Liver (tissue), 8 donors: ENCODE measurements at regions not wholly inside any gene's neighbourhood (a gene's known extent, or its start where the extent isn't known, plus 50 kb on each side); places are given as distances from the start of the nearest gene placed in this dataset.
A peak's percentile ranks its signal among the peaks of the same experiment; 100 is the strongest.

Experiments used
- DNase-seq: peaks from one replicate; pipeline ENCODE4 v3.0.0-alpha.2; 2017; ENCODE audit warnings: low spot score
- H3K27ac ChIP-seq, 2 donors: one replicate each; pipeline ENCODE4 v1.7.0; 2013; ENCODE audit warnings: inconsistent platforms in 2 of 2, low read length in 2 of 2, control low read depth in 1 of 2, low read depth in 1 of 2, mild to moderate bottlenecking in 1 of 2
- H3K27me3 ChIP-seq, 4 donors: one replicate each; pipeline versions ENCODE4 v1.6.1 to v1.7.0; 2013; ENCODE audit warnings: low read length in 3 of 4, inconsistent platforms in 1 of 4, mild to moderate bottlenecking in 1 of 4, moderate library complexity in 1 of 4; ENCODE audit not compliant: control insufficient read depth in 4 of 4, insufficient read depth in 4 of 4
- H3K36me3 ChIP-seq, 4 donors: one replicate each; pipeline versions ENCODE4 v1.6.1 to v1.7.0; 2013; ENCODE audit warnings: low read length in 3 of 4, mild to moderate bottlenecking in 3 of 4, low read depth in 1 of 4, moderate library complexity in 1 of 4; ENCODE audit not compliant: control insufficient read depth in 4 of 4, insufficient read depth in 3 of 4
- H3K4me1 ChIP-seq, 4 donors: one replicate each; pipeline versions ENCODE4 v1.6.1 to v1.7.0; 2013; ENCODE audit warnings: low read length in 3 of 4, mild to moderate bottlenecking in 3 of 4, moderate library complexity in 1 of 4; ENCODE audit not compliant: control insufficient read depth in 4 of 4, insufficient read depth in 4 of 4
- H3K4me3 ChIP-seq, 3 donors: one replicate each; pipeline versions ENCODE4 v1.6.1 to v1.7.0; 2013; ENCODE audit warnings: low read length in 3 of 3, control low read depth in 1 of 3, low read depth in 1 of 3, mild to moderate bottlenecking in 1 of 3
- H3K9ac ChIP-seq, 2 donors: one replicate each; pipeline ENCODE4 v1.7.0; 2013; ENCODE audit warnings: low read length in 2 of 2, mild to moderate bottlenecking in 2 of 2, moderate library complexity in 2 of 2, control low read depth in 1 of 2, low read depth in 1 of 2
- H3K9me3 ChIP-seq, 4 donors: one replicate each; pipeline versions ENCODE4 v1.6.1 to v1.7.0; 2013; ENCODE audit warnings: low read length in 3 of 4; ENCODE audit not compliant: control insufficient read depth in 4 of 4
- EGR1 ChIP-seq, 2 donors: IDR thresholded peaks; 2 replicates each; pipeline ENCODE4 v1.6.1; 2016 to 2018; ENCODE audit warnings: antibody characterized with exemption in 2 of 2, low read depth in 2 of 2
- FOXA1 ChIP-seq: IDR thresholded peaks from 2 replicates; pipeline ENCODE4 v1.6.1; 2016; ENCODE audit warnings: antibody characterized with exemption
- FOXA2 ChIP-seq: IDR thresholded peaks from 2 replicates; pipeline ENCODE4 v1.6.1; 2016; ENCODE audit warnings: antibody characterized with exemption
- GABPA ChIP-seq, 2 donors: IDR thresholded peaks in 1 of 2; conservative IDR thresholded peaks in 1 of 2; 2 replicates each; pipeline ENCODE4 v1.6.1; 2016; ENCODE audit warnings: antibody characterized with exemption in 2 of 2, mild to moderate bottlenecking in 1 of 2, moderate library complexity in 1 of 2
- HNF4A ChIP-seq, 2 donors: conservative IDR thresholded peaks; 2 replicates each; pipeline ENCODE4 v1.6.1; 2016; ENCODE audit warnings: antibody characterized with exemption in 2 of 2, mild to moderate bottlenecking in 2 of 2
- HNF4G ChIP-seq: IDR thresholded peaks from 2 replicates; pipeline ENCODE4 v1.6.1; 2016; ENCODE audit warnings: antibody characterized with exemption
- JUND ChIP-seq, 2 donors: IDR thresholded peaks; 2 replicates each; pipeline ENCODE4 v1.6.1; 2016; ENCODE audit warnings: antibody characterized with exemption in 2 of 2
- NR2F2 ChIP-seq: IDR thresholded peaks from 2 replicates; pipeline ENCODE4 v1.6.1; 2016; ENCODE audit warnings: antibody characterized with exemption
- RAD21 ChIP-seq, 2 donors: IDR thresholded peaks; 2 replicates each; pipeline ENCODE4 v1.6.1; 2016; ENCODE audit warnings: antibody characterized with exemption in 2 of 2, mild to moderate bottlenecking in 2 of 2
- RXRA ChIP-seq, 2 donors: IDR thresholded peaks; 2 replicates each; pipeline ENCODE4 v1.6.1; 2017 to 2018; ENCODE audit warnings: antibody characterized with exemption in 2 of 2, mild to moderate bottlenecking in 1 of 2
- SP1 ChIP-seq: IDR thresholded peaks from 2 replicates; pipeline ENCODE4 v1.6.1; 2018; ENCODE audit warnings: antibody characterized with exemption, mild to moderate bottlenecking
- TAF1 ChIP-seq: conservative IDR thresholded peaks from 2 replicates; pipeline ENCODE4 v1.6.1; 2016; ENCODE audit warnings: antibody characterized with exemption, mild to moderate bottlenecking
- YY1 ChIP-seq: IDR thresholded peaks from 2 replicates; pipeline ENCODE4 v1.6.1; 2016; ENCODE audit warnings: antibody characterized with exemption, mild to moderate bottlenecking
- WGBS: extraction: QIAGEN DNeasy Blood & Tissue Kit; methylation state at CpG from one replicate; pipeline ENCODE4 v1.1.7; 2013; 5-methylcytosine and 5-hydroxymethylcytosine counted together
- TF ChIP-seq, protein P1 (sequence below): IDR thresholded peaks from 2 replicates; pipeline ENCODE4 v1.6.1; 2016; ENCODE audit warnings: antibody characterized with exemption
- TF ChIP-seq, protein P2 (sequence below): IDR thresholded peaks from 2 replicates; pipeline ENCODE4 v1.6.1; 2016; ENCODE audit warnings: antibody characterized with exemption, mild to moderate bottlenecking
- TF ChIP-seq, protein P3 (sequence below): fragments of 150-350 bp; IDR thresholded peaks from 2 replicates; pipeline ENCODE4 v1.5.1; 2017; ENCODE audit warnings: improper control_type of control experiment, low read depth, low read length; ENCODE audit not compliant: missing input control
- TF ChIP-seq, protein P4 (sequence below): IDR thresholded peaks from 2 replicates; pipeline ENCODE4 v1.6.1; 2016; ENCODE audit warnings: antibody characterized with exemption
- TF ChIP-seq, protein P5 (sequence below): IDR thresholded peaks from 2 replicates; pipeline ENCODE4 v1.6.1; 2016; ENCODE audit warnings: antibody characterized with exemption
- donor health status: healthy.
- donor health status: healthy.
- donor health status: healthy.
- donor health status: healthy.
- donor health status: healthy.

DNA sequence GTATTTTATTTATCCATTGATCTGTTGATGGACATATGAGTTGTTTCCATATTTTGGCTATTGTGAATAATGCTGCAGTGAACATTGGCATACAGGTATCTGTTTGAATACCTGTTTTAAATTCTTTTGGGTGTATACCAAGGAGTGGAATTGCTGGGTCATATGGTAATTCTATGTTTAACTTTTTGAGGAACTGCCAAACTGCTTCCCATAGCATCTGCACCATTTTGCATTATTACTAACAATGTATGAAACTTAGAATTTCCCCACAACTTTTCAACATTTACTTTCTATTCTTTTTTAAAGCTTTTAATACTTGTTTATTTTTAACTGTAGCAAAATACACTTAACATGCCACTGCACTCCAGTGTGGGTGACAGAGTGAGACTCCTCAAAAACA is 57.0 kb upstream of the MSN start:
- Histone ChIP-seq H3K4me3 (no peak overlapping the region), H3K9me3 (no peaks in the 10 kb centered on the region), H3K4me1 (no peaks in the 10 kb centered on the region), H3K27ac (no peak overlapping the region), H3K9ac (no peak overlapping the region), H3K36me3 (no peaks in the 10 kb centered on the region), H3K27me3 (no peaks in the 10 kb centered on the region)
- no peak for TF ChIP-seq HNF4G
- no peak for DNase-seq

DNA sequence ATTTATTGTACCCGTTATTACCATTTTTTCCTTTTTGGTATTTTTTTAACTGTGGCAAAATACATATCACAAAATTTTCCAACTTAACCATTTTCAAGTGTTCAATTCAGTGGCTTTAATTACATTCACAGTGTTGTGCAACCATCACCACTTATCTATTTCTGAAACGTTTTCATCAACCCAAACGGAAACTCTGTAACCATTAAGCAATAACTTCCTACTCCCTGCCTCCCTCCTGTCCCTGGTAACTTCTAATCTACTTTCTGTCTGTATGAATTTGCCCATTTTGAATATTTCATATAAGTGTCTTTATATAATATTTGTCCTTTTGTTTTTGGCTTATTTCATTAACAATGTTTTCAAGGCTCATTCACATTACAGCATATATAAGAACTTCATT is 57.4 kb upstream of the MSN start:
- no peaks in the 10 kb centered on the region for H3K9me3 ChIP-seq
- no peak overlapping the region for H3K9ac ChIP-seq
- TF ChIP-seq, protein P1, sequence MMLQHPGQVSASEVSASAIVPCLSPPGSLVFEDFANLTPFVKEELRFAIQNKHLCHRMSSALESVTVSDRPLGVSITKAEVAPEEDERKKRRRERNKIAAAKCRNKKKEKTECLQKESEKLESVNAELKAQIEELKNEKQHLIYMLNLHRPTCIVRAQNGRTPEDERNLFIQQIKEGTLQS = no peak
- TF ChIP-seq RAD21 (IDR thresholded peaks at IDR 0.05) (peak; percentile 23 to 32), TAF1 (no peak), SP1 (peak; percentile 15), GABPA (IDR thresholded peaks at IDR 0.05 in 1 of 2, conservative IDR thresholded peaks at IDR 0.05 in 1 of 2) (peak in 1 of 2 donors; percentile 17), FOXA2 (no peak), JUND (IDR thresholded peaks at IDR 0.05) (peak in 1 of 2 donors; percentile 13), YY1 (peak; percentile 35), HNF4G (no peak), NR2F2 (no peak), HNF4A (conservative IDR thresholded peaks at IDR 0.05) (peak; percentile 10 to 21), RXRA (IDR thresholded peaks at IDR 0.05) (no peak), FOXA1 (no peak), EGR1 (IDR thresholded peaks at IDR 0.05; ENCODE audit: low read depth in 2 of 2) (peak in 1 of 2 donors; percentile 66)
- TF ChIP-seq, protein P2, sequence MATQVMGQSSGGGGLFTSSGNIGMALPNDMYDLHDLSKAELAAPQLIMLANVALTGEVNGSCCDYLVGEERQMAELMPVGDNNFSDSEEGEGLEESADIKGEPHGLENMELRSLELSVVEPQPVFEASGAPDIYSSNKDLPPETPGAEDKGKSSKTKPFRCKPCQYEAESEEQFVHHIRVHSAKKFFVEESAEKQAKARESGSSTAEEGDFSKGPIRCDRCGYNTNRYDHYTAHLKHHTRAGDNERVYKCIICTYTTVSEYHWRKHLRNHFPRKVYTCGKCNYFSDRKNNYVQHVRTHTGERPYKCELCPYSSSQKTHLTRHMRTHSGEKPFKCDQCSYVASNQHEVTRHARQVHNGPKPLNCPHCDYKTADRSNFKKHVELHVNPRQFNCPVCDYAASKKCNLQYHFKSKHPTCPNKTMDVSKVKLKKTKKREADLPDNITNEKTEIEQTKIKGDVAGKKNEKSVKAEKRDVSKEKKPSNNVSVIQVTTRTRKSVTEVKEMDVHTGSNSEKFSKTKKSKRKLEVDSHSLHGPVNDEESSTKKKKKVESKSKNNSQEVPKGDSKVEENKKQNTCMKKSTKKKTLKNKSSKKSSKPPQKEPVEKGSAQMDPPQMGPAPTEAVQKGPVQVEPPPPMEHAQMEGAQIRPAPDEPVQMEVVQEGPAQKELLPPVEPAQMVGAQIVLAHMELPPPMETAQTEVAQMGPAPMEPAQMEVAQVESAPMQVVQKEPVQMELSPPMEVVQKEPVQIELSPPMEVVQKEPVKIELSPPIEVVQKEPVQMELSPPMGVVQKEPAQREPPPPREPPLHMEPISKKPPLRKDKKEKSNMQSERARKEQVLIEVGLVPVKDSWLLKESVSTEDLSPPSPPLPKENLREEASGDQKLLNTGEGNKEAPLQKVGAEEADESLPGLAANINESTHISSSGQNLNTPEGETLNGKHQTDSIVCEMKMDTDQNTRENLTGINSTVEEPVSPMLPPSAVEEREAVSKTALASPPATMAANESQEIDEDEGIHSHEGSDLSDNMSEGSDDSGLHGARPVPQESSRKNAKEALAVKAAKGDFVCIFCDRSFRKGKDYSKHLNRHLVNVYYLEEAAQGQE = peak; percentile 13
- TF ChIP-seq, protein P3, sequence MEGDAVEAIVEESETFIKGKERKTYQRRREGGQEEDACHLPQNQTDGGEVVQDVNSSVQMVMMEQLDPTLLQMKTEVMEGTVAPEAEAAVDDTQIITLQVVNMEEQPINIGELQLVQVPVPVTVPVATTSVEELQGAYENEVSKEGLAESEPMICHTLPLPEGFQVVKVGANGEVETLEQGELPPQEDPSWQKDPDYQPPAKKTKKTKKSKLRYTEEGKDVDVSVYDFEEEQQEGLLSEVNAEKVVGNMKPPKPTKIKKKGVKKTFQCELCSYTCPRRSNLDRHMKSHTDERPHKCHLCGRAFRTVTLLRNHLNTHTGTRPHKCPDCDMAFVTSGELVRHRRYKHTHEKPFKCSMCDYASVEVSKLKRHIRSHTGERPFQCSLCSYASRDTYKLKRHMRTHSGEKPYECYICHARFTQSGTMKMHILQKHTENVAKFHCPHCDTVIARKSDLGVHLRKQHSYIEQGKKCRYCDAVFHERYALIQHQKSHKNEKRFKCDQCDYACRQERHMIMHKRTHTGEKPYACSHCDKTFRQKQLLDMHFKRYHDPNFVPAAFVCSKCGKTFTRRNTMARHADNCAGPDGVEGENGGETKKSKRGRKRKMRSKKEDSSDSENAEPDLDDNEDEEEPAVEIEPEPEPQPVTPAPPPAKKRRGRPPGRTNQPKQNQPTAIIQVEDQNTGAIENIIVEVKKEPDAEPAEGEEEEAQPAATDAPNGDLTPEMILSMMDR = no peak
- TF ChIP-seq, protein P4, sequence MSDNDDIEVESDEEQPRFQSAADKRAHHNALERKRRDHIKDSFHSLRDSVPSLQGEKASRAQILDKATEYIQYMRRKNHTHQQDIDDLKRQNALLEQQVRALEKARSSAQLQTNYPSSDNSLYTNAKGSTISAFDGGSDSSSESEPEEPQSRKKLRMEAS = peak; percentile 82
- TF ChIP-seq, protein P5, sequence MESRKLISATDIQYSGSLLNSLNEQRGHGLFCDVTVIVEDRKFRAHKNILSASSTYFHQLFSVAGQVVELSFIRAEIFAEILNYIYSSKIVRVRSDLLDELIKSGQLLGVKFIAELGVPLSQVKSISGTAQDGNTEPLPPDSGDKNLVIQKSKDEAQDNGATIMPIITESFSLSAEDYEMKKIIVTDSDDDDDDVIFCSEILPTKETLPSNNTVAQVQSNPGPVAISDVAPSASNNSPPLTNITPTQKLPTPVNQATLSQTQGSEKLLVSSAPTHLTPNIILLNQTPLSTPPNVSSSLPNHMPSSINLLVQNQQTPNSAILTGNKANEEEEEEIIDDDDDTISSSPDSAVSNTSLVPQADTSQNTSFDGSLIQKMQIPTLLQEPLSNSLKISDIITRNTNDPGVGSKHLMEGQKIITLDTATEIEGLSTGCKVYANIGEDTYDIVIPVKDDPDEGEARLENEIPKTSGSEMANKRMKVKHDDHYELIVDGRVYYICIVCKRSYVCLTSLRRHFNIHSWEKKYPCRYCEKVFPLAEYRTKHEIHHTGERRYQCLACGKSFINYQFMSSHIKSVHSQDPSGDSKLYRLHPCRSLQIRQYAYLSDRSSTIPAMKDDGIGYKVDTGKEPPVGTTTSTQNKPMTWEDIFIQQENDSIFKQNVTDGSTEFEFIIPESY = no peak
- no peak overlapping the region for H3K27ac ChIP-seq
- no peak for DNase-seq
- H3K4me3 ChIP-seq = no peak overlapping the region
- 31% methylated on average over 3 of the region's 3 CpGs for WGBS
- no peaks in the 10 kb centered on the region for H3K36me3 ChIP-seq
- no peaks in the 10 kb centered on the region for H3K27me3 ChIP-seq
- H3K4me1 ChIP-seq = no peaks in the 10 kb centered on the region
